ENCODE measurements at regions not wholly inside any gene's neighbourhood (a gene's known extent, or its start where the extent isn't known, plus 50 kb on each side); places are given as distances from the start of the nearest gene placed in this dataset.

- Histone ChIP-seq H3K27me3 (ENCODE audit: control insufficient read depth, insufficient read depth, low read length) (no peaks in the 10 kb centered on the region), H3K9ac (ENCODE audit: low read length in 3 of 3) (no peak overlapping the region), H3K27ac (ENCODE audit: low read depth in 2 of 2, low read length in 2 of 2) (no peak overlapping the region), H3K4me1 (ENCODE audit: control insufficient read depth in 2 of 3, insufficient read depth in 2 of 3, low read depth in 1 of 3, low read length in 3 of 3) (no peaks in the 10 kb centered on the region), H3K4me3 (ENCODE audit: low read length in 3 of 3) (no peak overlapping the region), H3K36me3 (ENCODE audit: control insufficient read depth in 2 of 3, insufficient read depth in 3 of 3, low read length in 3 of 3) (no peaks in the 10 kb centered on the region), H3K9me3 (ENCODE audit: control insufficient read depth in 2 of 3, insufficient read depth in 1 of 3, low read length in 3 of 3) (no peaks in the 10 kb centered on the region)
- no peak for DNase-seq
- no peak for FAIRE-seq
- no peak for TF ChIP-seq CTCF (IDR thresholded peaks at IDR 0.05; ENCODE audit: borderline replicate concordance, extremely low read depth, insufficient read depth)
- intact Hi-C loops (cut with DNase I) = no loop called here
Measured at GRCh38 chr2:125398738-125399524, 1257.0 kb upstream of the GYPC start.

- no peak for DNase-seq
- no peak for TF ChIP-seq CTCF (IDR thresholded peaks at IDR 0.05; ENCODE audit: borderline replicate concordance, extremely low read depth, insufficient read depth)
- FAIRE-seq = no peak
- Histone ChIP-seq H3K27me3 (ENCODE audit: control insufficient read depth, insufficient read depth, low read length) (no peaks in the 10 kb centered on the region), H3K4me1 (ENCODE audit: control insufficient read depth in 2 of 3, insufficient read depth in 2 of 3, low read depth in 1 of 3, low read length in 3 of 3) (no peaks in the 10 kb centered on the region), H3K4me3 (ENCODE audit: low read length in 3 of 3) (no peak overlapping the region), H3K9ac (ENCODE audit: low read length in 3 of 3) (no peak overlapping the region), H3K9me3 (ENCODE audit: control insufficient read depth in 2 of 3, insufficient read depth in 1 of 3, low read length in 3 of 3) (no peaks in the 10 kb centered on the region), H3K27ac (ENCODE audit: low read depth in 2 of 2, low read length in 2 of 2) (no peak overlapping the region), H3K36me3 (ENCODE audit: control insufficient read depth in 2 of 3, insufficient read depth in 3 of 3, low read length in 3 of 3) (no peaks in the 10 kb centered on the region)
- intact Hi-C loops (cut with DNase I) = no loop called here
Measured at GRCh38 chr2:125405816-125406215, 1250.1 kb upstream of the GYPC start.

- no peak for TF ChIP-seq CTCF (IDR thresholded peaks at IDR 0.05; ENCODE audit: borderline replicate concordance, extremely low read depth, insufficient read depth)
- Histone ChIP-seq H3K36me3 (ENCODE audit: control insufficient read depth in 2 of 3, insufficient read depth in 3 of 3, low read length in 3 of 3) (no peaks in the 10 kb centered on the region), H3K27me3 (ENCODE audit: control insufficient read depth, insufficient read depth, low read length) (no peaks in the 10 kb centered on the region), H3K27ac (ENCODE audit: low read depth in 2 of 2, low read length in 2 of 2) (no peak overlapping the region), H3K4me3 (ENCODE audit: low read length in 3 of 3) (no peak overlapping the region), H3K9ac (ENCODE audit: low read length in 3 of 3) (no peak overlapping the region), H3K9me3 (ENCODE audit: control insufficient read depth in 2 of 3, insufficient read depth in 1 of 3, low read length in 3 of 3) (no peaks in the 10 kb centered on the region), H3K4me1 (ENCODE audit: control insufficient read depth in 2 of 3, insufficient read depth in 2 of 3, low read depth in 1 of 3, low read length in 3 of 3) (no peaks in the 10 kb centered on the region)
- FAIRE-seq (no peak), DNase-seq (no peak)
- intact Hi-C loops (cut with DNase I) = no loop called here
Measured at GRCh38 chr2:125408874-125409538, 1247.0 kb upstream of the GYPC start.
